SU-DHL-6 (cell line): ENCODE measurements at regions not wholly inside any gene's neighbourhood (a gene's known extent, or its start where the extent isn't known, plus 50 kb on each side); places are given as distances from the start of the nearest gene placed in this dataset.
"Not testable (repeated sequence)": the region's sequence is repeated elsewhere in the genome, so short reads cannot be mapped to it uniquely, and the experiment has no call there.

Experiments
- H2AFZ ChIP-seq: fragments of 200-600 bp; sonication (generic); 2 replicates; pipeline ENCODE4 v1.6.1; 2014; ENCODE audit warnings: low read depth, mild to moderate bottlenecking, moderate library complexity, mixed read lengths, antibody characterized with exemption, low read length; ENCODE audit not compliant: severe bottlenecking
- H3F3A ChIP-seq: fragments of 200-600 bp; shearing (Covaris generic); 2 replicates; pipeline ENCODE4 v1.6.0; 2016; ENCODE audit warnings: antibody characterized with exemption, mild to moderate bottlenecking; ENCODE audit not compliant: insufficient read depth
- H3K27ac ChIP-seq: fragments of 200-600 bp; sonication (generic); 2 replicates; pipeline ENCODE4 v1.5.1; 2016; ENCODE audit warnings: low read depth, mild to moderate bottlenecking, low read length, moderate library complexity, mixed read lengths
- H3K27me3 ChIP-seq: fragments of 200-600 bp; sonication (generic), shearing (Covaris generic); 2 replicates; pipeline ENCODE4 v1.6.0; 2014; ENCODE audit warnings: mild to moderate bottlenecking, low read length
- H3K36me3 ChIP-seq: fragments of 200-600 bp; sonication (generic); 2 replicates; pipeline ENCODE4 v1.6.1; 2014; ENCODE audit warnings: mild to moderate bottlenecking, low read length, mixed read lengths
- H3K4me2 ChIP-seq: fragments of 300-600, 200-600 bp; shearing (Covaris generic), sonication (generic); 2 replicates; pipeline ENCODE4 v1.6.0; 2014; ENCODE audit warnings: low read length, low read depth, mild to moderate bottlenecking; ENCODE audit not compliant: poor library complexity, severe bottlenecking
- H3K4me3 ChIP-seq: fragments of 200-600 bp; sonication (generic); 2 replicates; pipeline ENCODE4 v1.5.1; 2014; ENCODE audit warnings: antibody characterized with exemption, low read length, mild to moderate bottlenecking, mixed read lengths; ENCODE audit not compliant: insufficient read depth, poor library complexity, severe bottlenecking
- H3K79me2 ChIP-seq: fragments of 200-600 bp; sonication (generic); 2 replicates; pipeline ENCODE4 v1.6.1; 2014; ENCODE audit warnings: mild to moderate bottlenecking, low read length, moderate library complexity; ENCODE audit not compliant: insufficient read depth
- H3K9ac ChIP-seq: fragments of 200-600 bp; sonication (generic); 2 replicates; pipeline ENCODE4 v1.7.0; 2014; ENCODE audit warnings: mild to moderate bottlenecking, low read length
- H3K9me2 ChIP-seq: fragments of 200-600 bp; sonication (generic); replicated peaks from 2 replicates; pipeline ENCODE4 v1.6.1; 2014; ENCODE audit warnings: low read length; ENCODE audit not compliant: insufficient read depth
- H3K9me3 ChIP-seq: fragments of 200-600 bp; sonication (generic); 2 replicates; pipeline ENCODE4 v1.6.1; 2014; ENCODE audit warnings: low read length, mixed read lengths; ENCODE audit not compliant: insufficient read depth
- H4K20me1 ChIP-seq: fragments of 200-600 bp; sonication (generic); 2 replicates; pipeline ENCODE4 v1.6.1; 2014; ENCODE audit warnings: low read depth, mild to moderate bottlenecking, antibody characterized with exemption, low read length, moderate library complexity, mixed read lengths
- EZH2phosphoT487 ChIP-seq: fragments of 200-600 bp; sonication (generic), shearing (Covaris generic); conservative IDR thresholded peaks from 2 replicates; pipeline ENCODE4 v1.6.1; 2018; ENCODE audit warnings: mild to moderate bottlenecking, antibody characterized with exemption, low read length, moderate library complexity, mixed read lengths
- TF ChIP-seq, protein P1 (sequence below): fragments of 200-600 bp; sonication (generic); IDR thresholded peaks from one replicate; pipeline ENCODE4 v1.5.1; 2017; ENCODE audit warnings: antibody characterized with exemption, mild to moderate bottlenecking, low read length, moderate library complexity; ENCODE audit not compliant: insufficient read depth, poor library complexity, severe bottlenecking

DNA sequence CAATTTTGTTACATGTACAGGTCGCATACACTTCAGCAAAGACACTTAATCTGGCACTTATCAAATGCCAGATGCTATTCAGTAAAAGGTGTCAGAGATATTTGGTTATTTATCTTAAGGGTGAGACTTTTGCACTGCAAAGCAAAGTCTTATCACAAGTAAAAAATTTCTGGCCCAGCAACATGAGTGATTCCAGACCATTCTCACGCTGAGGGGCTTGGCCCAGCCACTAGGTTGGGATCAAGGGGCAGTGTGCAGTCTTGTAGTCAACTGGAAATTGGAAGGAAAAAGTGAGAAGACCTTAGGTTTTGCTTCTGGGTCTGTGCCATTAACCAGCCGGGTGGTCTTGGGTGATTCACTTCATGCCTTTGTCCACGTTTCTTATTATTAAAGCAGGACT lies 181.6 kb downstream of the RNF144A start:
- H3K9ac ChIP-seq, result no peak overlapping the region
- no peak overlapping the region for H3K4me3 ChIP-seq
- H3K4me2 ChIP-seq, result no peak overlapping the region
- H3K9me3 ChIP-seq, result no peaks in the 10 kb centered on the region
- H3K9me2 ChIP-seq, result no peaks in the 10 kb centered on the region
- no peak overlapping the region for H2AFZ ChIP-seq
- H4K20me1 ChIP-seq, result no peaks in the 10 kb centered on the region
- H3K79me2 ChIP-seq, result no peaks in the 10 kb centered on the region
- H3K27ac ChIP-seq, result no peak overlapping the region
- no peaks in the 10 kb centered on the region for H3K36me3 ChIP-seq
- H3K27me3 ChIP-seq, result no peaks in the 10 kb centered on the region
- TF ChIP-seq, protein P1, sequence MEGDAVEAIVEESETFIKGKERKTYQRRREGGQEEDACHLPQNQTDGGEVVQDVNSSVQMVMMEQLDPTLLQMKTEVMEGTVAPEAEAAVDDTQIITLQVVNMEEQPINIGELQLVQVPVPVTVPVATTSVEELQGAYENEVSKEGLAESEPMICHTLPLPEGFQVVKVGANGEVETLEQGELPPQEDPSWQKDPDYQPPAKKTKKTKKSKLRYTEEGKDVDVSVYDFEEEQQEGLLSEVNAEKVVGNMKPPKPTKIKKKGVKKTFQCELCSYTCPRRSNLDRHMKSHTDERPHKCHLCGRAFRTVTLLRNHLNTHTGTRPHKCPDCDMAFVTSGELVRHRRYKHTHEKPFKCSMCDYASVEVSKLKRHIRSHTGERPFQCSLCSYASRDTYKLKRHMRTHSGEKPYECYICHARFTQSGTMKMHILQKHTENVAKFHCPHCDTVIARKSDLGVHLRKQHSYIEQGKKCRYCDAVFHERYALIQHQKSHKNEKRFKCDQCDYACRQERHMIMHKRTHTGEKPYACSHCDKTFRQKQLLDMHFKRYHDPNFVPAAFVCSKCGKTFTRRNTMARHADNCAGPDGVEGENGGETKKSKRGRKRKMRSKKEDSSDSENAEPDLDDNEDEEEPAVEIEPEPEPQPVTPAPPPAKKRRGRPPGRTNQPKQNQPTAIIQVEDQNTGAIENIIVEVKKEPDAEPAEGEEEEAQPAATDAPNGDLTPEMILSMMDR, result no peak
- TF ChIP-seq EZH2phosphoT487, result no peak
- H3F3A ChIP-seq, result no peaks in the 10 kb centered on the region

DNA sequence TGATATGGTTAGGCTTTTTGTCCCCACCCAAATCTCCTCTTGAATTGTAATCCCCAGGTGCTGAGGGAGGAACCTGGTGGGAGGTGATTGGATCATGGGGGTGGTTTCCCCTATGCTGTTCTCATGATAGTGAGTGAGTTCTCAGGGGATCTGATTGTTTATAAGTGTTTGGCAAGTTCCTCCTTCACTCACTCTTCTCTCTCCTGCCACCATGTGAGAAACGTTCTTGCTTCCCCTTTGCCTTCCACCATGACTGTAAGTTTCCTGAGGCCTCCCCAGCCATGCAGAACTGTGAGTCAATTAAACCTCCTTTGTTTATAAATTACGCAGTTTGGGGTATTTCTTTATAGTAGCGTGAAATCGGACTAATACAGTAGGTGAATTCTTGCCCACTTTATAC lies 182.5 kb downstream of the RNF144A start:
- H3K36me3 ChIP-seq, H3F3A ChIP-seq, H3K4me2 ChIP-seq, H3K27ac ChIP-seq, H3K9me2 ChIP-seq, H3K79me2 ChIP-seq, H3K27me3 ChIP-seq, H2AFZ ChIP-seq, H3K9ac ChIP-seq, H4K20me1 ChIP-seq, H3K9me3 ChIP-seq, H3K4me3 ChIP-seq: not testable (repeated sequence)

DNA sequence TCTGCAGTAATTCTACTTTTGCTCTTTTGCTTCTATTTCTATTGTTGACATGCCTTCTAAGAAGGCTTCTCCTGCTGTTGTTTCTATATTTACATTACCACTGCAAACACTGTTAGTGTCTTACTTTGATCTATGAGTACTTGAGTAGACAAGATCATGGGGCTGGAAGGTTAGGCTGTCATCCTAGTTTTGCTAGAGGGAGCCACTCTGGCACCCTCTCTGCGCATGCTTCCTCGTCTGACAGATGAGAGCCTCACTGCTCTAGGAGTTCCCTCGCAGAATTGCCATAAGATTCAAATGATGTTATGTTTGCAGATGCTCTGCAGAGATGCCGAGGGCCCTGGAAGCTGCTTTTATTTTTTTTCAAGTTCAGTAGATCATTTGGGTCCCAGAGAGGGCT lies 185.6 kb downstream of the RNF144A start:
- Histone ChIP-seq H3K27me3 (no peaks in the 10 kb centered on the region), H3K36me3 (no peaks in the 10 kb centered on the region), H3K79me2 (no peaks in the 10 kb centered on the region), H3K9me2 (no peaks in the 10 kb centered on the region), H3F3A (no peaks in the 10 kb centered on the region), H3K9ac (no peak overlapping the region), H3K9me3 (no peaks in the 10 kb centered on the region), H2AFZ (no peak overlapping the region), H3K4me2 (no peak overlapping the region), H3K27ac (no peak overlapping the region), H4K20me1 (no peaks in the 10 kb centered on the region), H3K4me3 (no peak overlapping the region)
- TF ChIP-seq, protein P1, result no peak
- TF ChIP-seq EZH2phosphoT487, result no peak

GRCh38 chr2:7108792-7109532 lies 191.8 kb downstream of the RNF144A start:
- no peak overlapping the region for H3K4me2 ChIP-seq
- H3F3A ChIP-seq, result no peaks in the 10 kb centered on the region
- H3K27ac ChIP-seq, result no peak overlapping the region
- H3K9me2 ChIP-seq, result no peaks in the 10 kb centered on the region
- H3K4me3 ChIP-seq, result no peak overlapping the region
- no peak overlapping the region for H3K9ac ChIP-seq
- no peaks in the 10 kb centered on the region for H3K36me3 ChIP-seq
- no peaks in the 10 kb centered on the region for H3K9me3 ChIP-seq
- TF ChIP-seq, protein P1, result no peak
- no peak for TF ChIP-seq EZH2phosphoT487
- H2AFZ ChIP-seq, result no peak overlapping the region
- H3K27me3 ChIP-seq, result no peaks in the 10 kb centered on the region
- no peaks in the 10 kb centered on the region for H3K79me2 ChIP-seq
- H4K20me1 ChIP-seq, result no peaks in the 10 kb centered on the region
